Left lung (tissue), 4 donors: ENCODE measurements at regions not wholly inside any gene's neighbourhood (a gene's known extent, or its start where the extent isn't known, plus 50 kb on each side); places are given as distances from the start of the nearest gene placed in this dataset.

Experiments
- ATAC-seq: fragments of 200-7000 bp; cut with Tn5 transposase; one replicate; pipeline ENCODE4 v1.9.1; 2020; ENCODE audit warnings: moderate library complexity
- DNase-seq, 4 donors: peaks; one replicate each; pipeline ENCODE4 v3.0.0-alpha.2; 2013 to 2020
- H3K27ac ChIP-seq, 2 donors: fragments of 200-600 bp; sonication (generic) in 1 of 2; one replicate each; pipeline versions ENCODE4 v1.5.0 to v1.8.0; 2020 to 2021
- H3K27me3 ChIP-seq, 2 donors: fragments of 200-600 bp; sonication (generic) in 1 of 2; one replicate each; pipeline versions ENCODE4 v1.5.0 to v1.8.0; 2020 to 2021
- H3K36me3 ChIP-seq, 2 donors: fragments of 200-600 bp; sonication (generic) in 1 of 2; one replicate each; pipeline versions ENCODE4 v1.5.0 to v1.8.0; 2020 to 2021
- H3K4me1 ChIP-seq, 2 donors: fragments of 200-600 bp; one replicate each; pipeline ENCODE4 v1.8.0; 2021
- H3K4me3 ChIP-seq, 2 donors: fragments of 200-600 bp; sonication (generic) in 1 of 2; one replicate each; pipeline versions ENCODE4 v1.5.0 to v1.8.0; 2020 to 2021; ENCODE audit warnings: mild to moderate bottlenecking in 1 of 2
- H3K9me3 ChIP-seq, 2 donors: fragments of 200-600 bp; sonication (generic) in 1 of 2; one replicate each; pipeline versions ENCODE4 v1.5.0 to v1.8.0; 2020 to 2021
- intact Hi-C, 2 donors: fragments of 100-400 bp; cut with DNase I; formaldehyde crosslinking; loops; one replicate each; pipeline versions ENCODE4 v1.11.2 to v1.14.2; 2022
- TF ChIP-seq, protein P1 (sequence below), 2 donors: fragments of 200-600 bp; sonication (generic) in 1 of 2; IDR thresholded peaks; one replicate each; pipeline versions ENCODE4 v1.5.0 to v1.8.0; 2021; ENCODE audit warnings: antibody characterized with exemption in 2 of 2
- donor health status: DM: no; HTN: yes; CAD: no.
- donor health status: DM: no; HTN: no; CAD: no.

DNA sequence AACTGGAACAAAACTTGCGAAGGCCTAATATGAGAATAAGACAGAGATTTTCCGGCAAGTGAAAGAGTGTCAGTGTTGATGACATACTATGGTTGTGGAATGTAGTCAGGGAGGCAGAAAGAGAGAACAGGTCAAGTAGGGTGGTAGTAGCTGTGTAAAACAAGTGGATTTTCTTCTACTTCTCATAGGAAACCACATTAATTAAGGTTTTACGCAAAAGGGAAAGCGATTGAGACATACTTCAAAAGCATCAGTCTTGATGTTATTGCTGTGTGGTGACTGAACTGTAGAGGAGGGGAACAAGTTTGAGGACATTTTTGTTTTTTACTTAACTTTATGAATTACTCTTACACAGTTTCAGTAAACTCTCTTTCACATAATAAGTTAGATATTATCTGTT, 186.0 kb upstream of the CNTN5 start:
- no peaks in the 10 kb centered on the region for H3K27me3 ChIP-seq
- no peaks in the 10 kb centered on the region for H3K36me3 ChIP-seq
- H3K9me3 ChIP-seq = peaks cover 0 to 5% of the 10 kb centered on the region in 2 donors
- ATAC-seq (no peak), DNase-seq (no peak)
- H3K4me1 ChIP-seq = no peaks in the 10 kb centered on the region
- TF ChIP-seq, protein P1, sequence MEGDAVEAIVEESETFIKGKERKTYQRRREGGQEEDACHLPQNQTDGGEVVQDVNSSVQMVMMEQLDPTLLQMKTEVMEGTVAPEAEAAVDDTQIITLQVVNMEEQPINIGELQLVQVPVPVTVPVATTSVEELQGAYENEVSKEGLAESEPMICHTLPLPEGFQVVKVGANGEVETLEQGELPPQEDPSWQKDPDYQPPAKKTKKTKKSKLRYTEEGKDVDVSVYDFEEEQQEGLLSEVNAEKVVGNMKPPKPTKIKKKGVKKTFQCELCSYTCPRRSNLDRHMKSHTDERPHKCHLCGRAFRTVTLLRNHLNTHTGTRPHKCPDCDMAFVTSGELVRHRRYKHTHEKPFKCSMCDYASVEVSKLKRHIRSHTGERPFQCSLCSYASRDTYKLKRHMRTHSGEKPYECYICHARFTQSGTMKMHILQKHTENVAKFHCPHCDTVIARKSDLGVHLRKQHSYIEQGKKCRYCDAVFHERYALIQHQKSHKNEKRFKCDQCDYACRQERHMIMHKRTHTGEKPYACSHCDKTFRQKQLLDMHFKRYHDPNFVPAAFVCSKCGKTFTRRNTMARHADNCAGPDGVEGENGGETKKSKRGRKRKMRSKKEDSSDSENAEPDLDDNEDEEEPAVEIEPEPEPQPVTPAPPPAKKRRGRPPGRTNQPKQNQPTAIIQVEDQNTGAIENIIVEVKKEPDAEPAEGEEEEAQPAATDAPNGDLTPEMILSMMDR (IDR thresholded peaks at IDR 0.05) = no peak
- intact Hi-C loops = no loop called here
- no peak overlapping the region for H3K4me3 ChIP-seq
- H3K27ac ChIP-seq = no peak overlapping the region

DNA sequence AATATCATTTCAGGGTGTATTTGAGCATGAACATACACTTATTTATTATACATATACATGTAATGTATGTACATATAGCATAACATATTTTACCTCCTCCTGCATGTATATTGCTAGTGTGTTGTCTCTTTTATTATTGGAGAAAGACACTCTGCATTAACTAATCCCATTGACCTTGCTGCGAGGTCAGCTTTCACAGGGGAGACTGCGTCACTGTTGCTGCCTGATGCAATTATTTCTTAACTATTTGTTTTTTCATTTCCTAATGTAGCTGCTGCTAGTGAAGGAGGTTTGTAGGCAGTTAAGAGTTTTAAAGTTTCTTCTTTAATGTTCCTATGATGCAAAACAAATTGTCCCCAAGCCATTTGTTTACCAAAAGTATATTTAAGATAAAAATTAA, 185.4 kb upstream of the CNTN5 start:
- ATAC-seq (no peak), DNase-seq (no peak)
- Histone ChIP-seq H3K27me3 (no peaks in the 10 kb centered on the region), H3K4me3 (no peak overlapping the region), H3K27ac (no peak overlapping the region), H3K36me3 (no peaks in the 10 kb centered on the region), H3K9me3 (peaks cover 0 to 5% of the 10 kb centered on the region in 2 donors), H3K4me1 (no peaks in the 10 kb centered on the region)
- intact Hi-C loops = no loop called here
- TF ChIP-seq, protein P1 (IDR thresholded peaks at IDR 0.05) = no peak

DNA sequence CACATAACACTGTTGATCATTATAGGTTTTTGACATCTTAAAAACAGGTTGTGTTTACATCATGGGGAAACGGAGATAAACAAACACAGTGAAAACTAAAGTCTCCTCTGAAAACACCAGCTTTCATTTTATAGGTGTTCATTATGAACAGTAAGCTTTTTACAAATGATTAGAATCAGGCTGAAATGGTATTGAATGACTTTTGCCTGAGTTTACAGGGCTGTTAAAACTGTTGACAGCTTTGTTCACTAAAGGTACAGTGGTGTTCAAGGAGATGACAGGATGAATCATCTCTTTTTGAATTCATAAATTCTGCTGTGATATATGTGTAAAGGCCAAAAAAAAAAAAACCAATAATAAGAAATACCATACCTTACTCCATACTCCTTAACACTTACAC, 184.6 kb upstream of the CNTN5 start:
- ATAC-seq = no peak
- intact Hi-C loops = no loop called here
- Histone ChIP-seq H3K4me3 (no peak overlapping the region), H3K36me3 (no peaks in the 10 kb centered on the region), H3K9me3 (peaks cover 0 to 5% of the 10 kb centered on the region in 2 donors), H3K27me3 (no peaks in the 10 kb centered on the region), H3K4me1 (no peaks in the 10 kb centered on the region), H3K27ac (no peak overlapping the region)
- no peak for DNase-seq
- TF ChIP-seq, protein P1 (IDR thresholded peaks at IDR 0.05) = no peak

DNA sequence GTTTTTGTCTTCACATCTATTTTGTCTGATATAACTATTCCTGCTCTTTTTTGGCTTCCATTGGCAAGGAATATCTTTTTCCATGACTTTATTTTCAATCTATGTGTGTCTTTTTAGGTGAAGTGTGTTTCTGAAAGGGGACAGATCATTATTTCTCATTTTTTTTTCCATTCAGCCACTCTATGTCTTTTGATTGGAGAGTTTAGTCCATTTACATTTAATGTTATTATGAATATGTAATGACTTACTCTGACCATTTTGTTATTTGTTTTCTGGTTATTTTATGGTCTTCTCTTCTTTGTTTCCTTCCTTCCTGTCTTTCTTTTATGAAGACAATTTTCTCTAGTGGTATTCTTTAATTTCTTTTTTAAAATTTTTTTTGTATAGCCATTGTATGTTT, 178.6 kb upstream of the CNTN5 start:
- Histone ChIP-seq H3K9me3 (peaks cover 0 to 34% of the 10 kb centered on the region in 2 donors), H3K27me3 (no peaks in the 10 kb centered on the region), H3K27ac (no peak overlapping the region), H3K4me1 (no peaks in the 10 kb centered on the region), H3K4me3 (no peak overlapping the region), H3K36me3 (no peaks in the 10 kb centered on the region)
- ATAC-seq (no peak), DNase-seq (no peak)
- intact Hi-C loops = no loop called here
- TF ChIP-seq, protein P1 (IDR thresholded peaks at IDR 0.05) = no peak

DNA sequence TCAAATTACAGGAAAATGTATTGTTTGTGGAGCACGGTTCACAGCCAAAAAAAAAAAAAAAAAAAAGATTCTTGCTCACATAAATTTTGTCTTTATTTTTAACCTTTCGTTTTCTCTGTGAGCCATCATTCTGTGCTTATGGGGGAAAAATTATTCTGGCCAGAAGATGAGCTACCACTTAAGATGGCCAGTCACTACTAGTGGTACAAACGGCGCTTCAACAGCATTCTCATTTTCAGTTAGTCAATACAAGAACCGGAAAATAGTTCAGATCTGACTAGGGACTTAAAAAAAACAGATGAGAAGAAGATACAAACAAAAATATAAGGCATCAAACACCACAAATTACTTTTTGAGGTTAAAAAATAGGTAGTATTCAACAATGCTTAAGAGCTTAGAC, 158.6 kb upstream of the CNTN5 start:
- H3K4me3 ChIP-seq = no peak overlapping the region
- no peaks in the 10 kb centered on the region for H3K27me3 ChIP-seq
- intact Hi-C loops = no loop called here
- H3K27ac ChIP-seq = no peak overlapping the region
- TF ChIP-seq, protein P1 (IDR thresholded peaks at IDR 0.05) = no peak
- peaks cover 0 to 14% of the 10 kb centered on the region in 2 donors for H3K9me3 ChIP-seq
- no peak for ATAC-seq
- no peak for DNase-seq
- H3K36me3 ChIP-seq = no peaks in the 10 kb centered on the region
- no peaks in the 10 kb centered on the region for H3K4me1 ChIP-seq
